SIG-M5 treated with dmso at 0.1 percent for 504 hours (cell line): ENCODE measurements at regions not wholly inside any gene's neighbourhood (a gene's known extent, or its start where the extent isn't known, plus 50 kb on each side); places are given as distances from the start of the nearest gene placed in this dataset.

ENCODE experiments used
- DNase-seq: peaks from one replicate; lab custom pipeline; 2025; ENCODE audit not compliant: unreplicated experiment; lab: John Stamatoyannopoulos, UW

DNA sequence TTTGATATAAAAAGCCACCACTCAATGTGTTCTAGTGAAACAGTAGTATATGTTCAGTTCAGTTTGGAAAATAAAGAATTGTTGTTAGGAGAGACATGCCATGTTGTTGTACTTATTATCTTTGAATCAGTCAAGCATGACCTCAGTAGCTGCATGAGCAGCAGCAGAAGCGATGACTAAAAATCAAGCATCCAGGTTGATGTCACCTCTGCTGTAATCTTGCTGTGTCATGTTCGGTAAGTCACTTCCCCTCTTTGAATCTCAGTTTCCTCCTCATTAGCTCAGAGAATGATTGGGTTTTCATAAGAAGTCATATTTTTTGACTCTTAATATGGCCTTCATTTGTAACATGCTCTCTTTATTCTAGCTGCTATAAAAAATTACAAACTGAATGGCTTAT lies 428.4 kb upstream of the B3GALT2 start:
- DNase-seq: no peak

DNA sequence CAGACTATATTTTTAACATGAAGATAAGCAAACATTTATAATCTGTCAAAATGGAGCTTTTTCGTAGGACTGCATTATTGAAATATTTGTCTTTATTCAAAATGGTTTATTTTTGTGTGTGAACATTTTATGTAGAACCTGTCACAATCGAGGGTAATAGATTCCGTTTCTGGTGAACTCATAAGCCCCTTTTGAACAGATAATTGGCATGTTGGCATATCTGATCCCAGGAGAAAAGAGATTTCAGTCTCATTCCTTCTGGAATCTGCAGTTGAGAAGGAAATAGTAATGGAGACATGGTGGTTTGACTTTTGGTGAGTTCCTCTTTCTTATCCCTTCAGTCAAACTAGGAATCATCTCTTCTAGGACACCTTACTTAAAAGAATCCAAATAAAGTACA lies 427.9 kb upstream of the B3GALT2 start:
- DNase-seq: no peak

DNA sequence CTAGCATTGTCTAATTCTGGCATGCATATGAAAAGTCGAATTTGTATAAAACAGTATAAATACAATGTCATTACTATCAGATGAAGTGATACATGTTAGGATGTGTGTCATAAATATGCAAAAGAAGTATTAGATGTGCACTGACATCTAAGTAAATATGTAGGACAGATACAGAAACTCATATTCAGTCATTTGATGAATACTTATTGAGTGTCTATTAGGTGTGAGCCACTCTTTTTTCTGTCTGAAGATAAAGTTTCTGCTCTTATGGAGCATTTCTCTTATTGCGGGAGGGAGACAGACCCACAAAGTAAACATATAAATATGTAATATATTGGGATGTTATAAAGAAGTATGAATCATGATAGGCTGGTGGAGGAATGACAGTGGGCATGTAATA lies 426.6 kb upstream of the B3GALT2 start:
- no peak for DNase-seq

DNA sequence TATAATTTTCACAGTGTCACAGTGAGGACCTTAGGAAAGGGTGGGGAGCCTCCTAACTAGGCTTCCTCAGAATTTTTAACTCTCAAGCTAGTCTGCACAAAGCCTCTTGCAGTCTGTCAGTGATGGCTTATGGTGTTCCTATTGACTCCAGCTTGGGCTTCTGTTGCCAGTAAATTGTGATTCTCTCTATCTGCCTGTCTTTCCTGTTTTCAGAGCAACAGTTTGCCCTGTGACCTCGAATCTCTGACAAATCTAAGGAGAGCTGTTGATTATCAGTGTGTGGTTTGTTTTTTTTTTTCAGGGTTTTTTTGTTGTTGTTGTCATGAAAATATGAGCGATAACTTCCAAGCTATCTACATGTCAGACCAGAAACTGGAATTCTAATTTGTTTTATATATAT lies 423.2 kb upstream of the B3GALT2 start:
- DNase-seq: no peak

DNA sequence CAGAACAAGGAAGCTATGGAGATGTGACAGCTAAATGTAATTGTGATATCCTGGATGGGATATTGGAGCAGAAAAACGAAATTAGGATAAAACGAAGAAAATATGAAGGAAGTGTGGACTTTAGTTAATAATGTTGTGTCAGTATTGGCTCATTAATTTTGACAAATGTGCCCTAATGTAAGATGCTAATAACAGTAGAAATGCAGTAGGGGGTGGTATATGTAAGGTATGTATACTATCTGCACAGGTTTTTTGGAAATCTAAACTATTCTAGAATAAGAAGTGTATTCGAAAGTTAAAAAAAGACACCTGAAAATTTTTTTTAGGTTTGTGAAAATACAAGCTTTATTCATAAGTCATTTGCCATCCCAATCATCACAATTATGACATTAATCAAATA lies 421.4 kb upstream of the B3GALT2 start:
- DNase-seq: no peak

DNA sequence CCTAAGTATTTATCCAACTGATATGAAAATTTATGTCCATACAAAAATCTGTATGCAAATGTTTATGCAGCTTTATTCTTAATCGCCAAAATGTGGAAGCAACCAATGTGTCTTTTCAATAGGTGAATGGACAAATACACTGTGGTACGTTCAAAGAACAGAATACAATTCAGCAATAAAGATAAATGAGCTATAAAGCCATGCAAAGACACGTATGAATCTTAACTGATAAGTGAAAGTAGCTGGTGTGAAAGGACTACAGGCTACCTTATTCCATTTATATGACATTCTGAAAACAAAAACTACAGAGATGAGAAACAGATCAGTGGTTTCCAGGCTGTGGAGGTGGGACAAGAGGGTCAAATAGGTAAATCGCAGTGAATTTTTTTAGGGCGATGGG lies 419.6 kb upstream of the B3GALT2 start:
- DNase-seq: no peak

DNA sequence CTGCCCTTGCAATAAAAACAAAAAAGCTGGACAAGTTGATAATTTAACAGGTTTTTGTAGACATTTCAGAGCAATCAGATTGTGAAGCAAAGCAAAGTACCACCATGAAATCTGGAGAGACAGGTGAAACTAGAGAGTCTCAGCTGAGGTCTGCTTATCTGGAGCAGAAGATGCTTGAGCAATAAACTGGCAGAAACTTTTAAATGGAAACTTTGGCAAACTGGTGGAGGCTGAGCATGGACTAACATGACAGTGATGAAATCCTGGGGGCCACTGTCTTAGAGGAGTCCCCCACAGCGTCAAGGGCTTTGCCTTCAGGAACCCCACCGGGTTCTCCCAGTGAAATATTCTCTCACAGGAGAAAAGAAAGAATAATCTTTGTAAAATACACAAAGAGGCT lies 416.3 kb upstream of the B3GALT2 start:
- DNase-seq: no peak

DNA sequence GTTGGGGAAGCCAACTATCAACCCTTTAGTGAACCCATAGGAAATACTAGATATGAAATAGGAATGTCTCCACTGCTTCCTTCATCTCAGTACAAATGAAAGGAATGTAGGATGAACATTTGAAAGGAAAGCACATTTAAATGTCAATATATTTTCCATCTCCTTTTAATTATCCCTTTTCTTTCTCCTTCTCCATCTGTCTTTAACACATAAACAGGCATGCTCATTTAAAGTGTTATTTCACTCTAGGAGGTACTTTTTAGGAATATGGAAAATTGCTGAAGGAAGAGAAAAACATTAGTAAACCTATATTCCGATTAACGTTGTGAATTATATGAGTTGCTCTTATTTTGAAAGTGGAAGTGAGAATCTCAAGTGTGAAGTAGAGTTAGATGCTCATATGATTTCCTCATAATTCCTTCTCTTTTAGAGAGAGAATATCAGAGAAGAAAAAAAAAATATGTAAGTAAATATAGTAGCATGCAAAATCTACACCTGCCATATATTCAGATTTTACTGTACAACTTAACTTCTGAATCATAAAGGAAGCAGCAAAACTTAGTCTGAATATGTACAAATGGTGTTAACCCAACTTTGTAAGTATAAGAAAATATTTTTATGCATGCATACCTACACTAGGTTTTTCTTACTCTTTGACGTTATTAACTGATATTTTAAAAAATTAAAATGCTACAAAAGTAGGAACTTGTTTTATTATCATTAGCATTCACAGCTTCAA lies 406.9 kb upstream of the B3GALT2 start:
- DNase-seq: no peak

DNA sequence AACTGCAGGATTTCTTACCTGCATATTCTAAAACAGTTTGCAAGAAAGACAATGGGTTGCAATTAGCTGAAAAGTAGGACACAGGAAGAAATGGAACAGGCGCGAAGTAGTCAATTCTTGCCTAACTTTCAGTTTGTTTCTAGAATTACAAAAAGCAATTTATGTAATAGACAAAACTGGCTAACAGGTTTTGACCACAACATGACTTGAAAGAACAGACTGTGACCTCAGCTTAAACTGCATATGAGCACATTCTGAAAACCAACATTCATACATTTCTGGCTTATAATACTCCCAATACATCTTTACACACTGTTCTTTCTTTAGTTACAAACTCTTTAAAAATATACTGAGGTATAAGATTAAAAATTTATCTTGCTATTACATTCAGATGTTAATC lies 405.9 kb upstream of the B3GALT2 start:
- DNase-seq: peak; percentile 47

DNA sequence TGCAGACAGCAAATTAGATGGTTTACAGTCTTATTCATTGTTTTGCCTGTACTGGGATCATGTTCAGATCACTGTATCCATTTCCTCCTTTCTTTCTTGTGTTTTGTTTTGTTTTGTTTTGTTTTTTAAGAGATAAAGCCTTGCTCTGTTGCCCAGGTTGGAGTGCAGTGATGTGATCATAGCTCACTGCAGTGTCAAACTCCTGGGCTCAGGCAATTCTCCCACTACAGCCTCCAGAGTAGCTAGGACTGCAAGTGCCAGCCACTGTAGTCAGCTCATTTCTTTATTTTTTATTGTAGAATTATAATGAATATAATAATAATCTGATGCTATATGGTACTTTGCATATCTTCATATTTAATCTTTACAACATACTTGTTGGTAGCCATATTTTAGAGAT lies 403.7 kb upstream of the B3GALT2 start:
- no peak for DNase-seq

DNA sequence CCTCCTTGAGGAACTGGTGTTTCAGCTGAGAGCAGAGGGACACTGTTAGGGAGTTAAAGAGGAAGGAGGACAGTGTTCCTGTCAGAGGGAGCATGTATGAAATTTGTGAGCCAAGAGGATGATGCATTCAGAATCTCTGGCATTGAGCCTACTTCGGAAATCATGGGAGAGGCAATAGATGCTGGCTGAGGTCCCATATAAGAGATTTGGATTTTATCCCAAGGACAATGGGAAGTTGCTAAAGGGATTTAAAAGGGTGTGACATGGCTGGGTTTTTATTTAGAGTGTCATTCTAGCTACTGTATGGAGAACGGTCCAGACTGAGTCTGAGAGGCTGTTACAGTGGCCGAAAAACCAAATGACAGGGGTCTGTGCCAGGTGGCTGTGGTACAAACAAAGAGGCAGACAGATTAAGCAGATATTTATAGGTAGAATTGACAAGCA lies 403.2 kb upstream of the B3GALT2 start:
- DNase-seq: no peak

DNA sequence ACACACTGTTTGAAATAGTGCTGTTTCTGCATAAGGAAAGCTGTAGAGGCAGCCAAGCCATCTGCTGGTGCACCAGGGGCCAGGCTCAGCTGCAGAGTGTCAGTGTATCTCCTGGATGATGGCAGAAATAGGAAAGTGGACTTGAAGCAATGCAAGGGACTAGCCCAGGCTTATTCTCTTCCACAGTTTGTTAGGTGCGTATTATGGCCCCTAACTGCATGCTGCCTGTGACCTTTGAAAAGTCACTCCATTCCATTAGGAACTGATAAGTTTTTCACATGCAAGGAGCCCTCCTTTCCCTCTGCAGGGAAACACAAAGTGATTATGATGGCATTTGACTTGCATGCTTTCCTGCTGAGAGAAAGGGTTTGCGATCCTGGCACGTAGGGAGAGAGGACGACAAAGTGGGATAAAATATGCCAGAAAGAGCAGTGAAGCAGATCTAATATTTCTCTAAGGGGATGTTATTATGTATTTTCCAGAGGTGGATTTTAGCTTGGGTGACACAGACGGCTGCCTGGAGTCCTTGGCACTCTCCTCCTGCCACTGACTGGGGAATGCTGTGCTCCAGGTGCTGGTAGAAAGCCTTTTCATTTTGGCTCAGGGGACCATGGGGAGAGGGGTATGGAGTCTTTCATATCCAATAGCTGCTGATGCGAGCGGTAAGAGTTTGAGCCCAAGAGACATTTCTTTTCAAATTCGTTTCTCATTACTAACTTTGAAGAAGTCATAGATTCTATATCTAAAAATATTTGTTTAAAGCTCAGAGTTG lies 402.1 kb upstream of the B3GALT2 start:
- DNase-seq: no peak

DNA sequence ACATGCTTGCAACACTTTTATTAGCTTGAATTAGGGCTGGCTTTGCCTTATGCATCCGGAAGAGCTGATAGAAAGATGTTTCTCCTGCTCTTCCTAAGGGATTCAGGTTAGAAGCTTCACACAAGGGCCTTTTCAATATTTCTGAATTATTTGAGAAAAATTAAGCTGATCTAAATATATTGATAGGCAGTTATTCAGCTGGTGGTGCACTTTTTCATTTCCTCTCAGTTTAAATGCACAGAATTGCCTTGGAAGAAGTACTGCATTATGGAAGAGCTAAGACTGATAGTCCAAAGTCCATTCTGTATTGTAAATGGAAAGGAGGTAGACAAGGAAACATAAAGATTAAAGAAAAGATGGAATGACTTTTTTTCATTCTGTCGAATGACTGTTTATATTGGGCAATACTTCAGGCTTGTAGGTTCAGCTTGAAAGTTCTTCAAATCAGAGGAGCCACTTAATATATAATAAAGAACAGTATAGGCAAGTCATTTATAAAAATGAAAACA lies 398.4 kb upstream of the B3GALT2 start:
- no peak for DNase-seq

DNA sequence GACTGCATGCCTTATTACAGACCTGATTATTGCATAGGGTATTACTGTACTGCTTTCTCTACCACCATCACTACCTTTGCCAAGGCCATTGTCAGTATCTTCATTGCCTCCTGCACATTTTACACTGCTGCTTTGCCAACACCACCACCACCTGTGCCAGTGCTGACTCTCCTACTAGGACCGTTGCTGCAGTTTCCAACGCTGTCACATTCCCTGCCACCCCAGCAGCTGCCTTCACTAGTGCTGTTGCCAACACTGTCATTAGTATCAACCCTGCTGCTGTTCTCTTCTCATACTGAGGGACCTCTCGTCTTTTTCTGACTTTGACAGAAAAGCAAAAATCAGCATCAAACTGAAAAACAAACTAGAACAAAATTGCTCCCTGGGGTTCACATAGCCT lies 394.9 kb upstream of the B3GALT2 start:
- DNase-seq: no peak

DNA sequence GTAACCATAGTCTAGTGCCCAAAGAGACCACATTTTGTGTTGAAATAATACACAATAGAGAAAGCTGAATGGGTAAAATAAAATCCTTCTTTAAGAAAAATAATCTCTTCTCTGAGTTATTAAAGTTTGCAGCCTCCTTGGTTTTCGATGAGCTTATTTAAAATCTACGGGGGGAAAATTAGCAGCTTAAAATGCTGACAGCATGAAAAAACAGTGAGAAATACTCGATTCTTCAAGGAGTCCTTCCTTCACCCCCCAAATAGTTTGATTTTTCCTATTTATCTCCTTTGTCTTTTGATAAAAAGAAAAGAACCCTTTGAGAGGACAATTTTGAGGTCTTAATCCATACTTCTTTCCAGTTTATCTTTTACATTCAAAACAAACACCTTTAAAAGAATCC lies 394.0 kb upstream of the B3GALT2 start:
- no peak for DNase-seq

DNA sequence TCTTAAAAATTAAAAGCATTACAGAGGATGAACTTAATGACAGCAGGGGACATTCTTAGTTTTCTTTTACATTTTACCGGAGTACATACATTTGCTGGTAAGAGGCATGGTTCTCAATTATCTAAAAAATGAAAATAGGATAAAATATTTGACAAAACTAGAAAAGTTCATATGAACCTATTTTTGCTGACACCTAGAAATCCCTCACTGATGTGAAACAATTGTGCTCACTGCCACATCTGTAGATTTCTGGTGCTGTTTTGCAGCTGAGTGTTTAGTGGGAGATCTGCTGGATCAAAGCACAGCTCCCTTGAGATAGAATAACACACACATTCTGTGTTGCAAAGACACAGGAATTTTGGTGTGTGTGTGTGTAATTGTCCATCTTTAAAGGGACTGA lies 392.9 kb upstream of the B3GALT2 start:
- no peak for DNase-seq

DNA sequence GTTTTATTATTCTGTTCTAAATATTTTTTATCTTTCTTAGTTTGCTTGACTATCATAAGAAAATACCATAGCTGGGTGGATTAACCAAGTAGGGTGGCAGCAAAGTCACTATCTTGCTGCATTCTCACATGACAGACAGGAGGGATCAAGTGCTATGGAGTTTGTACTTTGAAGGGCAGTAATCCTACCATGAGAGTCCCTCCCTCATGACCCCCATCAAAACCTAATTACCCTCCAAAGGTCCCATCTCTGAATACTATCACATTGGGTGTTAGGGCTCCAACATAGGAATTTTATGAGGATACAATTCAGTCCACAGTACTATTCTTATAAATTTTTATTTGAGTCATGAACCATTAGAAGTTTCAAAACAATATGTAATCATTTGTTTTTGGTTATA lies 388.5 kb upstream of the B3GALT2 start:
- no peak for DNase-seq

DNA sequence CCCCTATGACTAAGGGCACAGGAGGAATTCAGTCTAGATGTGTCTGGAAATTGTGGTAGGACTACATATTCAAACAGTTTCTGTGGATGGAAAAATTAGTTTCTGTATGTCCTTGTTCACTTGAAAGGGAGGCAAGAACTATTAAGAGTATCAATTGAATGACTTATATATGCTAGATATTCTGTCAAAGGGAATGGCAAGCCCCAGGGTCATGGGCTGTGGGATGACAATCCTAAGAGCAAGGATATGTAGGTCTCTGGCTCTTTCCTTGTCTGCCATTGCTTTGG lies 383.5 kb upstream of the B3GALT2 start:
- no peak for DNase-seq

DNA sequence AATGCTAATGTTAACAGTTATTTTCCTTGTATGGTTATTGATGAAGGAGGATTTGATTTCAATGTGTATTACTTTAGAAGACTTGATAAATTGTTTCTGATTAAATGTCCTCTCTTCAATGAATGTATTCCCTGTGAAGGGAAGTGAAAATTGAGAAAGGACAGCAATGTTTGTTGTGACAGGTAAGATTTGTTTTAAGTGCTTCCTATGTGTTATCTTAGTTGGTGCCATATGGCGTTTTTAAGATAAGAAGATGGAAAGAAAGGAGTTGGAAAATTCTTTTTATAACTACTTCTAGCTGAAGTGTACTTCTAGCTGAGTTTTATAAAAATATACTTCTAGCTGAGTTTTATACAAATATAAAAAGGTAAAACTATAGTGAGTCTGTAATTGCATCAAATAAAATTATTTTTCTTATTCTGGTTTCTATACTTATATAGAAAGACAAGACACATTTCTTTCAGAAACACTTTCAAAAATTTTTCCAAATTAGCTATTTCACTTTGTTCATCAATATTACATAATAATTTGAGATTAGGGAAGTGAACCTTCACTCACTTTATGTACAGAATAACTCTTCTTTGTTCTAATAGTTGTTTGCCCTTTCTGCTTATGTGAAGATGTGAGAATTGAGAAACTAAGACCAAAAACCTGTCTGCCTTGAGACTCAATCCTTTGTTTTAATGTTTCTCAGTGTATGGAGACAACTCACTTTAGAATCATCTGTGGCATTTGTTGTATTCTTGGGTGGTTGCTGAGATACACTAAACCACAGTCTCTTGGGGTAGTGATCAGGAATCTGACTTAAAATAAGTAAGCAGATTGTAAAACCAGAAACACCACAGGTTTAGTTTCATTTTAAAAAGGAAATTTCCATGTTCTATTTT lies 382.9 kb upstream of the B3GALT2 start:
- DNase-seq: peak; percentile 67

DNA sequence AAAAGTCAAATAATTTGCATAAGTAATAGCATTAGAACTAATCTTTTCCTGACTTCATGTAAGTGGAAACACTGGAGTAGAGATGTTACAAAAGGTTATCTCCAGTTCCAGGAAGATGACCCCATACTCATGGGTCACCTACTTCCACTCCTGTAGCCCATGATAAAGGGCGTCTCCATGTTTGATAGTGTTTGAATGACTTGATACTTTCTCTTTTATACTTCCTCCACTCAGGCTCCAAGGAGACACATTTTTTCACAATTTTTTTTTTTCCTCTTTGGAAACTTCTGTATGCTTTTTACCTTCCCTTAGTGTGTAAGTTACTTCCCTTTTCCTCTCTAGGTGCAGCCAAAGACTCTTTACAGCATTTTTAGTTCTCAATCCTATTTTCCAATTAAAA lies 382.1 kb upstream of the B3GALT2 start:
- peak; percentile 73 for DNase-seq

DNA sequence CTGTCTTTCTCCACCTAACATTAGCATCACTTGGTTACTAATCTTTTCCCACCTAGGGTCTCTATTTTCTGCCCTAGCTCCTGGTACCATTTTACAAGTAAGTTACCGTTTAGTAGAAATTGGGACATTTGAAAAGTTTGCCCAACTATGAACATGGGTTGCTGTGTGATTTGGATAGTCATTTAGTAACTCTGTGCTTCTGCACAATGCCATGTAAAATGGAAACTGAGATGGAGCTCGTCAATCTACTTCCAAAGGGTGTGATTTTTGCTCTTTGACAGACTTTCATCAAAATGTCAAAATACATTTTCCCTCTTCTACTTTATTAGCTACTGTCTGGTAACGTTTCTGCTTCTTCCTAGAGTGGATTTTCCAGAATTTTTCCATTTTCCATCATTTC lies 381.5 kb upstream of the B3GALT2 start:
- DNase-seq: no peak

DNA sequence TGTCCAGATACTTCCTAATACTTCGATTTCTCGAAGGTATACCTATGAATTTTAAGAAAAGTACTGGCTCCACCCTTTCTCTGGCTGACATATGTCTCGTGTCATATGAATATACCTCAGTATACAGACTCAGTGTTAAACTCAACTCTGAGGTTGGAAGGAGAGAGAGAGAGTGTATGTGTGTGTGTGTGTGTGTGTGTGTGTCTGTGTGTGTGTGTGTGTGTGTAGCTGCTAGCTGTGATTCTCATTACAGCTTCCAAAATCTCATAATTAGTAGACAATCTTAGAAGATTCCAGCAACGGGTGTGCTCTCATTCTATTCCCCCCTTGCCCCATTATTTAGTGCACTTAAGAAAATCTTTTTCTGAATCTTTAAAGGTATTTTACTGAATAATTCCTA lies 380.3 kb upstream of the B3GALT2 start:
- DNase-seq: no peak
